ENCODE measurements at regions not wholly inside any gene's neighbourhood (a gene's known extent, or its start where the extent isn't known, plus 50 kb on each side); places are given as distances from the start of the nearest gene placed in this dataset.
A peak's percentile ranks its signal among the peaks of the same experiment; 100 is the strongest.

- Histone ChIP-seq H3K9me3 (ENCODE audit: control insufficient read depth in 2 of 2, low read length in 2 of 2) (peaks cover 0 to 8% of the 10 kb centered on the region in 2 experiments), H3K4me1 (ENCODE audit: control insufficient read depth, insufficient read depth, low read length, poor library complexity, severe bottlenecking) (no peaks in the 10 kb centered on the region), H3K36me3 (ENCODE audit: control insufficient read depth, insufficient read depth, low read length) (no peaks in the 10 kb centered on the region), H3K4me3 (ENCODE audit: low read depth, low read length) (no peak overlapping the region), H3K27me3 (ENCODE audit: control insufficient read depth, insufficient read depth, low read length) (no peaks in the 10 kb centered on the region), H3K27ac (ENCODE audit: insufficient read depth, low read length, poor library complexity, severe bottlenecking) (no peak overlapping the region)
- DNase-seq (no peak), ATAC-seq (ENCODE audit: low read depth in 2 of 2) (no peak)
- H3K4me3 Mint-ChIP-seq: no peak overlapping the region
- no peaks in the 10 kb centered on the region for H3K4me1 Mint-ChIP-seq
- no peak overlapping the region for H3K27ac Mint-ChIP-seq
- H3K9me3 Mint-ChIP-seq: peaks cover 1 to 24% (median 3%) of the 10 kb centered on the region in 7 donors
- H3K36me3 Mint-ChIP-seq: no peaks in the 10 kb centered on the region
- H3K27me3 Mint-ChIP-seq: no peaks in the 10 kb centered on the region
Measured at GRCh38 chr9:81388831-81389230, 300.5 kb downstream of the TLE1 start.

GRCh38 chr9:81387360-81388106 is 301.8 kb downstream of the TLE1 start:
- peaks cover 0 to 8% of the 10 kb centered on the region in 2 experiments for H3K9me3 ChIP-seq (ENCODE audit: control insufficient read depth in 2 of 2, low read length in 2 of 2)
- no peak overlapping the region for H3K27ac ChIP-seq (ENCODE audit: insufficient read depth, low read length, poor library complexity, severe bottlenecking)
- ATAC-seq (ENCODE audit: low read depth in 2 of 2) (no peak), DNase-seq (no peak)
- H3K4me1 ChIP-seq (ENCODE audit: control insufficient read depth, insufficient read depth, low read length, poor library complexity, severe bottlenecking): no peaks in the 10 kb centered on the region
- H3K4me3 ChIP-seq (ENCODE audit: low read depth, low read length): no peak overlapping the region
- Mint-ChIP-seq H3K9me3 (peaks cover 1 to 24% (median 4%) of the 10 kb centered on the region in 7 donors), H3K36me3 (no peaks in the 10 kb centered on the region), H3K27ac (no peak overlapping the region), H3K4me3 (no peak overlapping the region), H3K27me3 (no peaks in the 10 kb centered on the region), H3K4me1 (no peaks in the 10 kb centered on the region)
- no peaks in the 10 kb centered on the region for H3K27me3 ChIP-seq (ENCODE audit: control insufficient read depth, insufficient read depth, low read length)
- no peaks in the 10 kb centered on the region for H3K36me3 ChIP-seq (ENCODE audit: control insufficient read depth, insufficient read depth, low read length)

GRCh38 chr9:81384911-81385310 is 304.4 kb downstream of the TLE1 start:
- DNase-seq: no peak

GRCh38 chr9:81382281-81382680 is 307.1 kb downstream of the TLE1 start:
- no peaks in the 10 kb centered on the region for H3K36me3 Mint-ChIP-seq
- Histone ChIP-seq H3K9me3 (ENCODE audit: control insufficient read depth in 2 of 2, low read length in 2 of 2) (peaks cover 0 to 2% of the 10 kb centered on the region in 2 experiments), H3K27me3 (ENCODE audit: control insufficient read depth, insufficient read depth, low read length) (no peaks in the 10 kb centered on the region), H3K27ac (ENCODE audit: insufficient read depth, low read length, poor library complexity, severe bottlenecking) (no peak overlapping the region), H3K4me1 (ENCODE audit: control insufficient read depth, insufficient read depth, low read length, poor library complexity, severe bottlenecking) (no peaks in the 10 kb centered on the region), H3K4me3 (ENCODE audit: low read depth, low read length) (no peak overlapping the region), H3K36me3 (ENCODE audit: control insufficient read depth, insufficient read depth, low read length) (no peaks in the 10 kb centered on the region)
- H3K4me3 Mint-ChIP-seq: no peak overlapping the region
- H3K9me3 Mint-ChIP-seq: peaks cover 3 to 11% (median 4%) of the 10 kb centered on the region in 7 donors
- DNase-seq (no peak), ATAC-seq (ENCODE audit: low read depth in 2 of 2) (no peak)
- no peaks in the 10 kb centered on the region for H3K4me1 Mint-ChIP-seq
- no peaks in the 10 kb centered on the region for H3K27me3 Mint-ChIP-seq
- no peak overlapping the region for H3K27ac Mint-ChIP-seq

More at GRCh38 chr9:81384911-81385310, 304.4 kb downstream of the TLE1 start:
- ATAC-seq (ENCODE audit: low read depth in 2 of 2): no peak
- Histone ChIP-seq H3K27me3 (ENCODE audit: control insufficient read depth, insufficient read depth, low read length) (no peaks in the 10 kb centered on the region), H3K9me3 (ENCODE audit: control insufficient read depth in 2 of 2, low read length in 2 of 2) (no peaks in the 10 kb centered on the region), H3K36me3 (ENCODE audit: control insufficient read depth, insufficient read depth, low read length) (no peaks in the 10 kb centered on the region), H3K4me3 (ENCODE audit: low read depth, low read length) (no peak overlapping the region), H3K27ac (ENCODE audit: insufficient read depth, low read length, poor library complexity, severe bottlenecking) (no peak overlapping the region), H3K4me1 (ENCODE audit: control insufficient read depth, insufficient read depth, low read length, poor library complexity, severe bottlenecking) (no peaks in the 10 kb centered on the region)
- Mint-ChIP-seq H3K4me3 (no peak overlapping the region), H3K4me1 (no peaks in the 10 kb centered on the region), H3K27me3 (no peaks in the 10 kb centered on the region), H3K36me3 (no peaks in the 10 kb centered on the region), H3K9me3 (peaks cover 2 to 18% (median 4%) of the 10 kb centered on the region in 7 donors), H3K27ac (no peak overlapping the region)

GRCh38 chr9:81381694-81382093 is 307.7 kb downstream of the TLE1 start:
- no peaks in the 10 kb centered on the region for H3K27me3 Mint-ChIP-seq
- Histone ChIP-seq H3K27ac (ENCODE audit: insufficient read depth, low read length, poor library complexity, severe bottlenecking) (no peak overlapping the region), H3K4me1 (ENCODE audit: control insufficient read depth, insufficient read depth, low read length, poor library complexity, severe bottlenecking) (no peaks in the 10 kb centered on the region), H3K4me3 (ENCODE audit: low read depth, low read length) (no peak overlapping the region), H3K27me3 (ENCODE audit: control insufficient read depth, insufficient read depth, low read length) (no peaks in the 10 kb centered on the region), H3K36me3 (ENCODE audit: control insufficient read depth, insufficient read depth, low read length) (no peaks in the 10 kb centered on the region), H3K9me3 (ENCODE audit: control insufficient read depth in 2 of 2, low read length in 2 of 2) (peaks cover 0 to 2% of the 10 kb centered on the region in 2 experiments)
- no peak for ATAC-seq (ENCODE audit: low read depth in 2 of 2)
- H3K27ac Mint-ChIP-seq: no peak overlapping the region
- no peaks in the 10 kb centered on the region for H3K36me3 Mint-ChIP-seq
- no peak overlapping the region for H3K4me3 Mint-ChIP-seq
- H3K9me3 Mint-ChIP-seq: peaks cover 3 to 11% (median 4%) of the 10 kb centered on the region in 7 donors
- no peaks in the 10 kb centered on the region for H3K4me1 Mint-ChIP-seq
- DNase-seq: no peak

- no peaks in the 10 kb centered on the region for H3K4me1 ChIP-seq (ENCODE audit: control insufficient read depth, insufficient read depth, low read length, poor library complexity, severe bottlenecking)
- Mint-ChIP-seq H3K9me3 (peaks cover 2 to 13% (median 4%) of the 10 kb centered on the region in 7 donors), H3K27ac (peak overlapping the region in 1 of 3 donors; percentile 15), H3K4me1 (no peaks in the 10 kb centered on the region), H3K27me3 (no peaks in the 10 kb centered on the region), H3K36me3 (no peaks in the 10 kb centered on the region), H3K4me3 (no peak overlapping the region)
- no peak for ATAC-seq (ENCODE audit: low read depth in 2 of 2)
- no peaks in the 10 kb centered on the region for H3K36me3 ChIP-seq (ENCODE audit: control insufficient read depth, insufficient read depth, low read length)
- DNase-seq: no peak
- no peak overlapping the region for H3K4me3 ChIP-seq (ENCODE audit: low read depth, low read length)
- no peaks in the 10 kb centered on the region for H3K27me3 ChIP-seq (ENCODE audit: control insufficient read depth, insufficient read depth, low read length)
- no peak overlapping the region for H3K27ac ChIP-seq (ENCODE audit: insufficient read depth, low read length, poor library complexity, severe bottlenecking)
- peaks cover 0 to 2% of the 10 kb centered on the region in 2 experiments for H3K9me3 ChIP-seq (ENCODE audit: control insufficient read depth in 2 of 2, low read length in 2 of 2)
Measured at GRCh38 chr9:81380504-81381359, 308.6 kb downstream of the TLE1 start.

- Histone ChIP-seq H3K4me3 (ENCODE audit: low read depth, low read length) (no peak overlapping the region), H3K4me1 (ENCODE audit: control insufficient read depth, insufficient read depth, low read length, poor library complexity, severe bottlenecking) (no peaks in the 10 kb centered on the region), H3K27me3 (ENCODE audit: control insufficient read depth, insufficient read depth, low read length) (no peaks in the 10 kb centered on the region), H3K36me3 (ENCODE audit: control insufficient read depth, insufficient read depth, low read length) (no peaks in the 10 kb centered on the region), H3K27ac (ENCODE audit: insufficient read depth, low read length, poor library complexity, severe bottlenecking) (no peak overlapping the region), H3K9me3 (ENCODE audit: control insufficient read depth in 2 of 2, low read length in 2 of 2) (peaks cover 0 to 2% of the 10 kb centered on the region in 2 experiments)
- H3K27ac Mint-ChIP-seq: no peak overlapping the region
- no peak for DNase-seq
- H3K4me3 Mint-ChIP-seq: no peak overlapping the region
- H3K4me1 Mint-ChIP-seq: no peaks in the 10 kb centered on the region
- no peaks in the 10 kb centered on the region for H3K27me3 Mint-ChIP-seq
- H3K9me3 Mint-ChIP-seq: peaks cover 0 to 13% (median 4%) of the 10 kb centered on the region in 7 donors
- no peaks in the 10 kb centered on the region for H3K36me3 Mint-ChIP-seq
- no peak for ATAC-seq (ENCODE audit: low read depth in 2 of 2)
Measured at GRCh38 chr9:81379655-81380054, 309.7 kb downstream of the TLE1 start.

All from CD4-positive, CD25-positive, alpha-beta regulatory T cell (primary cell).